ENCODE measurements at regions not wholly inside any gene's neighbourhood (a gene's known extent, or its start where the extent isn't known, plus 50 kb on each side); places are given as distances from the start of the nearest gene placed in this dataset.

- no peak for TF ChIP-seq CTCF (conservative IDR thresholded peaks at IDR 0.05; ENCODE audit: low read depth, low read length)
- no peak for TF ChIP-seq EZH2 (IDR thresholded peaks at IDR 0.05; ENCODE audit: borderline replicate concordance, low read depth, low read length, poor library complexity, severe bottlenecking)
Measured at GRCh38 chr6:3527651-3527977, 70.8 kb upstream of the SLC22A23 start.
